NCI-H1105 (cell line): ENCODE measurements at regions not wholly inside any gene's neighbourhood (a gene's known extent, or its start where the extent isn't known, plus 50 kb on each side); places are given as distances from the start of the nearest gene placed in this dataset.
"Not testable (repeated sequence)": the region's sequence is repeated elsewhere in the genome, so short reads cannot be mapped to it uniquely, and the experiment has no call there.

Experiments used
- DNase-seq: peaks from one replicate; lab custom pipeline; 2025; lab: John Stamatoyannopoulos, UW

DNA sequence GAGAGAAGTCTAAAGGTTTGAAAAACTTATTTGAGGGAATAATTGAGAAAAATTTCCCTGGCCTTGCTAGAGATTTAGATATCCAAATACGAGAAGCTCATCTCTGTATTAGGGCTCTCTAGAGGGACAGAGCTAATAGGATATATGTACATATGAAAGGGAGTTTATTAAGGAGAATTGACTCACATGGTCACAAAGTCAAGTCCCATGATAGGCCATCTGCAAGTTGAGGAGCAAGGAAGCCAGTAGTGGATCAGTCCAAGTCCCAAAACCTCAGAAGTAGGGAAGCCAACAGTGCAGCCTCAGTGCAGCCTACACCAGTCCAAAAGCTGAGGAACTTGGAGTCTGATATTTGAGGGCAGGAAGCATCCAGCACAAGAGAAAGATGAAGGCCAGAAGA, 126.7 kb downstream of the PJA2 start:
- DNase-seq = not testable (repeated sequence)

DNA sequence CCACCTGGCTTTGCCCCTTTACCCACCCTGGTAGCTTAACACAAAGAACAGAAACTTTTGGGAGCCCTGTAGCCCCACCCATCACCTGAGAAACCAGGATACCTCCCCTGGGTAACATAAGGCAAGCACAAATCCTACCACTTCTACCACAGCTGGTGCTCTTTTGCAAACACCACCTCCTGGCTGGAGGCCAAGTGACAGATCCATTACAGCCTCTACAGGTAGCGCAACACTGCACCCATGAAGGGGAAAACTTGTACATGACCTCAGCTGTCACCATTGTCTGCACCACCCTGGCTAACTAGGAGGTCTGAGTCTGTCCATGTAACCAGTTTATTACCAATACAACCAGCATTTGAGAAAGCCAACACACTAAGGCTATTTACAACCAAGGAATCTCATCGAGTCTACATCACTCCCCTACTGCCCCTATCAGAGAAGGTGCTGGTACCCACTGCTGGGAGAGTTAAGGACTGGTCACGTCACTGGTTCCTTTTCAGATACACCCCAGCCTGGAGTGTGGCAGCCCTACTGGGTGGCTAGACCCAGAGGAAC, 128.6 kb downstream of the PJA2 start:
- DNase-seq = peak; percentile 55

DNA sequence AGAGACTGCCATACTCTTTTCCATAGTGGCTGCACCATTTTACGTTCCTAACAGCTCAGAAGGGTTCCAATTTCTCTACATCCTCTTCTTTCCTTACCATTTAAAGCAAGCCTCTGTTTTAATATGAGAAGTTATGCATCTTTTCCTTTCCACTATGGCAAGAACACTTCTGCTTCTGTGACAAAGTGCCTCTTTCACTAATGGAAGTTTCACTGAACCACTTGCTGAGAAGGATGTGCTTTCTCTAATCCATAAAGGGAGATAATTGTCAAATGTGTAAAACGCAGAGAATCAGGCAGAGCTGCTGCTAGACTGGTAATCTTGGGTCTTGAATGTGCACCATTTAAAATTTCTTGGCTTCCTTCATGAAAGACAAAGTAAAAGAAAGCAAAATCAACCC, 131.6 kb downstream of the PJA2 start:
- no peak for DNase-seq

DNA sequence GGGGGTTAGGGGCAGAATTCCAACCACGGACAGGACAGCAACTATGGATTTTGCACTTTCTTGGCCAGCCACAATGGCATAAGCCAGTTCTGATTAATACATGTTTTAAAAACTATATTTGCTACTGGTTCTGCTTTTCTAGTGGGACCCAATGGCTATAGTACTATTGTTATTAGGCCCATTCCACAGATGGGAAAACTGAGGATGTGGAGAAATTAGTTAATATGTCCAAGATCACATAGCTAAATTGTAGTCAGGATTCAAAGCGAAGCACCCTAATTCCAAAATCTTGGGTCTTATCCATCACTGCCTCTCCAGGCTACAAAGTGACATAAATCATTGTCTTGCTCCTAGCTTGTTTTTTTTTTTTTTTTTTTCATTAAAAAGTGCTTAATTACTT, 133.9 kb downstream of the PJA2 start:
- no peak for DNase-seq

DNA sequence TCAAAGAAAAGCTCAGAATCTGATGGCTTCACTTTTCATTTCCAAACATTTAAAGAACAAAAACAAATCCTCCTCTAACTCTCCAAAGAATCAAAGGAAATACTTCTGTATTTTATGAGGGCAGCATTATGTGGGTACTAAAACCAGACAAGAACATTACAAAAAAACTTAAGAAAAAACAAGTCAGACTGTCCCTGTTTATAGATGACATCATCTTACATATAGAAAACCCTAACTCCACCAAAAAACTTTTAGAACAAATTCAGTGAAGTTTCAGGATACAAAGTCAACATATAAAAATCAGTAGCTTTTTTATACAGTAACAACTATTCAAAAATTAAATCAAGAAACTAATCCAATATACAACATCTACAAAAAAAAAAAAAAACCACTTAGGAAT, 136.2 kb downstream of the PJA2 start:
- DNase-seq = no peak

DNA sequence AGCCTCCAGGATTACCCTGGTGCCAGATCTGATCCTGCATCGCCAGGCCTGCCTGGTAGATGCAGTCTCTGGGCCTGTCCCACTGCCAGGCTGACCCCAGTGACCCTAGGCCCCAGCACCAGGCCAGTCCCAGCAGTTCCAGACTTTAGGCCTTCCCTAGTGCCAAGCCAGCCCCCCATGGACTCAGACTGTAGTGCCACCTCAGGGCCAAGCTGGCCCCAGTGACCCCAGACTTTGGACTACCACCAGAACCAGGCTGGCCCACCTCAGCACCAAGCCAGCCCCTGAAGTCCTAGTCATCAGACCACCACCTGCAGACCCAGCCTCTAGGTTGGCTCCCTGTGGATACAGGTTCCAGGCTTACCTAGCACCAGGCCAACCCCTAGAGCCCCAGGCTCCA, 142.5 kb downstream of the PJA2 start:
- DNase-seq = no peak

DNA sequence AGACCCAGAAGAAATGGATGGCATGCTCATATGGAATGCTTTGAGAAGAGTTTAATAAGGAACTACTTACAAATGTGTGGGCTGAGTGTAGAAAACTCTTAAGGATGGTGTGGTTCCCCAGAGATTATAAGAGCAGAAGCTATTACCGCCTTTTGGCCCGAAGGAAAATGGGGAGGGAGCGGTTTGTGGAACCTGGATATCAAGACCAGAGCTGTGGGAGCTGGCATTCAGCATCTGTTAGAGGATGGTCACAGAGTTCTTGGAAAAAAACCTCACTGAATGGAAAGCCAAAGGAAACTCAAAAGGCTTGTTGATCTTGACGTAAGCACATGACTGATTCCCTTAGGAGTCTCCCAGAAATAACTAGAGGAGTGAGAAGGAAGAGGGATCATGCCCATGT, 151.0 kb downstream of the PJA2 start:
- no peak for DNase-seq

DNA sequence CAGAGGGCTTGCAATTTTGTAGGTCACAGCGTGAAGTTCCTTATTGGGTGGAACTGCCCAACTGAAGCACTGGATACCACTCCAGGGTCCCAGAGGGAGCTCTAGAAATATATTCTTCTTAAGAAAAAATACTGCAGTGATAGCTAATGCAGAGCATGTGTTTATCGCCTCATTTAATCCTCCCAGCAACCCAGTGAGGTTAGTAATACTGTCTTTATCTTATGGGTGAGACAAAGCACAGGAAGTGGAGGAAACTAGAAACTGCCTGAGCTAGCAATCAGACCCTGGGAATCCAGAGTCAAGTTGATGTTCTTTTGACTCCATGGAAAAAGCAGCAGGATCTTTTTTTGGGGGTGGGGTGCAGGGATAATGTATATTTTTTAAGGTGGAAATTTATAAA, 153.3 kb downstream of the PJA2 start:
- no peak for DNase-seq

DNA sequence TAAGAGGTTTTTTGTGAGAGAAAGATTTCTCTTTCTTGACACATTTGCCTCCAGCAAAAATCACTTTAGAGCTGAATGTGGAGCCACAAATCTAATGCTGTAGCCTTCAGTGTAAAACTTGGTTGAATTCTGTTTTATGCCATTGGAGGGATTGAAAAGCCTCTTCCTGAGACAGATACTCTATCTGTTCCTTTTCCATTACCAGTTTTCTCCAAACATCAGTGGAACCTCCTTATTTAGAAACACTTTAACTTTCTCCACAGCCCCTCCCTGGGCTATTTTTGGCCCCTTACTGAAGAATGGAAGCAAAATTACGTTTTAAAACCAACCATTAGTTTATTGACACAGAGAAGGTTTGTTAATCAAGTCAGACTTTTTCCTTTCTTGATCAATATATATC, 155.3 kb downstream of the PJA2 start:
- no peak for DNase-seq

DNA sequence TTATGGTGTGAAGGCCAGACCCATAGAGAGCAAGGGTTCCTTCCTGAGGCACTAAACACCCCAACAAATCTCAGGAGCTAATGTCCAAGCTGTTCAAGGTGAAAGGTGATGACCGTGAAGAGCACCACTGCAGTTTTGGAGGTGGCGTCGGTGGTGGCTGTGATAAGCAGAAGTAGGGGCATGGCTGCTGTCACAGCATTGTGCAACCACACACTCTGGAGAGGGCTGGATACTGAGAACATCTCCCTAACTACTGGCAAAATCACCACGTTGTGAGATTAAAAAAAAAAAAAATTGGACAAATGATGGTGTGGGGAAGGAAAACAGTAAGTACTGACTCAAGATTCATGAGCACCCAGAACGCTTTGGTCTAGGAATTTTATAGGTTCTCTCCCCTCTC, 156.5 kb downstream of the PJA2 start:
- no peak for DNase-seq

DNA sequence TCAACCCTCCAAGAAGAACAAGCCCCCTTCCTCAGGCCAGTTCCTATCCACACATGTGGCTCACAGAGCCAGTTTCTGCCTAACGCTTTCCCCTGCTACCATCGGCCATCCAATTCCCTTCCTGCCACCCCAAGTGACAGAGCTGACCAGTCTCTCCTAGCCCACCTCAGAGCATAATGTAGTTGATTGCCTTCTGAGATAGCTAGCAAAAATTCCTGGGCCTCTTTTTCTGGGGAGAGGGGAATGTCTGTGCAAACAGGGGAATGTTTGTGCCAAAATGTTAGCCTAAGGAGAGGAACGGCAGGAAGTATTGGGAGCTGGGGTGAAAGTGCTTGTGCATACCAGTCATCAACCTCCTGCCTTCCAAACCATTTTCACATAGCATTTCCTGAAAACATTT, 157.0 kb downstream of the PJA2 start:
- DNase-seq = no peak

DNA sequence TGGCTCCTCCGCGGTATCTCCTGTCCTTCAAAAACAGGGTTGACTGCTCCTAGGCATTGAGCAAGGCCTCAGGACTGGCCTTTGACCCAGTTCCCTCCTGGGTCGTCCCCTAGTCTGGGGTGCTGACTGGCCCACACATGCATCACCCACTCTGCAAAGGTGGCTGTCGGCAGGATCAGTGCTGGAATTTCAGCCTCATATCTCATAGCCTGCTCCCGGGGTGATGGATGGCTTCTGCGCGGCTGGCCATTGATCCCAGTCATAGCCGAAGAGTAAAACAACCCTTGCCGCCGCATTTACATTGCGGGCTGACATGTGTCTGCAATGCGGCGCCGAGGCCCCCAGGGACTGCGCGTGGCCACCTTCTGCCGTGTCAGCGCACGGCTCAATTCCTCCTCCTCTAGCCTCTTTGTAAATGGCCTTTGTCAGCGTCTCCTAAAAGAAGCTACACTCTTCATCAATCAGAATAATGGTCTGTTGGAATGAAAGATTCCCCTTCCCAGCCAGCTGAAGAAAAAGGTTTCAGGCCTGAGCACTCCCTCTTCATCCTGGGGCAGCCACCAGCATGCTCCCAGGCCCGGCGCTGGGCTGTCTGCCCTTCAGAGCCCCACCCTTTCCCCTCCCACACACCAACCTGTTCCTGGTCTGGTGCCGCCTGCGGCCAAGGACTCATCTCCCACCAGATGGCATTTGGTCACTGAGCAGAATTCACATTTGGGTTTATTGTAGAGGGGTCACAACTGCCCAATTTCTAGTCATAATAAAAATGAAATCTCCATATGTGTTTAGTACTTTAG, 159.0 kb downstream of the PJA2 start:
- no peak for DNase-seq

DNA sequence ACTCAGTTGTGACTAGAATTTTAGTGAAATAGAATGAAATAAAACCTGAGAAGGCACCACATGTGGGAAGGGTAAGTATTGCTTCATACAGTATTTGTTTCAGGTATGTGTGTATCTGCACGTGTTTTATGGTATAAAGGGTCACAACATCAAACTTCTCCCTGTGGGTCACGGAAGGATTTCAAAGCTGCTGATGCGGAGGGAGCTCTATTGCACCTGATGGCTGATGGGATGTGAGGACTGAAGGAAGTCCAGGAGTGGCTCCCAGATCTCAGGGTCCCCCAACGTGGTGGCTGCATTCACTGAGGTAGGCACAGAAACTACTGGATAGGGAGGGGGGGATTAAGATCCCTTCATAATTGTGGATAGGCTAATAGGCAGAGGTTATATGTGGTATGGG, 159.7 kb downstream of the PJA2 start:
- no peak for DNase-seq

DNA sequence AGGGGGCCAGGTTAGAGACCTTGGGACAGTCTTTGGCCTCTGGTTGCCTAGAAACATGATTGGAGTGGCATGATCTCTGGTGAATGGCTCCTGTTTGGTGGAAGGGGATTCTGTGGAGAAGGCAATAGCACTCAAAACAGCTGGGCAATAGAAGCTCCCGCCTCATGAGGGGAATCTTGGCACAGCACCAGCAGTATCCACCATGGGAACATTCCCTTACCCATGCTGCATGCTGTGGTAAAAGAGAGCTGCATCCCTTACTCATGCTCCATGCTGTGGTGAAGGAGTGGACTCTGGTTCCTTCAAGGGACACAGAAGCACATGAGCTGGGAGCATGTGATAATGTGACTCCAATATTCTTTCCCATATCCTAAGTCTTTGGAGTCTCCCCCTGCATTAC, 160.6 kb downstream of the PJA2 start:
- no peak for DNase-seq

DNA sequence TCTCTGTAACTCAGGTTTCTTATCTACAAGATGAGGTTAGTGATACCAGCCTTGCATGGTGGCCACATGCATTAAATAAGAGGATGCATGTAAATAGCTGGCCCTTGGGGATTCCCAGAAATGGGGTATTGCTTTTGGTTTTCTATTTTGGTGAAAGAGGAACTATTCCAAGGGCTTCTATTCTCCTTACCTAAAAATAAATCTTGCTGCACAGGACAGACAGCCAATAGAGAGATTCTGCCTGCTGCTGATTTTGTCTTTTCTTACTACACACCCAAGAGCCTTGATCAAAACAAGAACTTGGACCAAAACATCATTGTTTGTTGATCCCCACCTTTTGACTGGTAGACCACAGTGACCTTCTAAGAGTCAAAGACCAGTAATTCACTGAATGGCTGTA, 161.8 kb downstream of the PJA2 start:
- no peak for DNase-seq

DNA sequence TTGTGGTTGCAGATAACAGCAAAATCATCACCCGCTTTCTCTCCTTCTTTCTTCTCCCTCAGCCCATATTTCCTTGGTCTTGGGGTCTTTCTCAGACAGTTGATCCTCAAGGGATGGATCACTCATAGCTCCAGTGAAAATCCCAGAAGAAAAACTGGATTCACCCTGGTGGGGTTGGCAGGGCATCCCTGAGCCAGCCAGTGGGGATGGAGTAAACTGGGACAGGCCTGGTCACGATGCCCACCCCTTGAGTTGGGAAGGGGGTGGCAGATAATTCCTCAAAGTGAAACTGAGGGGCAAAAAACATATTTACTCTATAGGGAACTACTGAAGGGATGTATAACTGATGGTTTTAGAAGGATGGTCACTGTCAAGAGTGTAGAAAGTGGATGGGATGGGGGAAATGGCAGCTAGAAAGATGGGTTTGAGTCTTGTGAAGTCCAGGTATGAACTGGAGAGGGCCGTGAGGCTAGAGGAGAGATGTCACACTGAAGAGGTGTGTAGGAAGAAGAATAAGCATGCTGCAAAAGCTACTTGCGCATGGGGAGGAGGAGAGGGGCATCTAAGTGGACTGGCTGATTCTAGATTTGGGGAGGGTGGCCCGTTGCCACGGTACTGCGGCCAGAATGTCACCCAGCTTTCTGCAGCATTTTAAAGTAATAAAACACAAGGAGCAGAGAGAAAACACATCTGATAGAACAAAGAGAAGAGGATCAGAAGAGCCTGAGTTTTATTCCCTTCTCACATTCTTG, 162.8 kb downstream of the PJA2 start:
- no peak for DNase-seq
